NCI-H1694 treated with DMSO at 0.1 percent for 48 hours (cell line): ENCODE measurements at regions not wholly inside any gene's neighbourhood (a gene's known extent, or its start where the extent isn't known, plus 50 kb on each side); places are given as distances from the start of the nearest gene placed in this dataset.

Source experiments
- DNase-seq: peaks from one replicate; lab custom pipeline; 2025; lab: John Stamatoyannopoulos, UW

GRCh38 chr5:57334475-57334874 lies 148.1 kb downstream of the ACTBL2 start:
- DNase-seq = no peak

- no peak for DNase-seq
These were observed 150.2 kb downstream of the ACTBL2 start for GRCh38 chr5:57332361-57332760.

- DNase-seq = no peak
These were observed 153.9 kb downstream of the GPBP1 start for GRCh38 chr5:57327561-57328367.

- no peak for DNase-seq
These were observed 152.0 kb downstream of the GPBP1 start for GRCh38 chr5:57325678-57326397.

GRCh38 chr5:57324861-57325260 lies 151.0 kb downstream of the GPBP1 start:
- DNase-seq = no peak

- no peak for DNase-seq
These were observed 150.3 kb downstream of the GPBP1 start for GRCh38 chr5:57324181-57324580.

- no peak for DNase-seq
These were observed 146.7 kb downstream of the GPBP1 start for GRCh38 chr5:57320582-57320981.

- no peak for DNase-seq
These were observed 145.8 kb downstream of the GPBP1 start for GRCh38 chr5:57319628-57320027.

GRCh38 chr5:57318251-57318650 lies 144.4 kb downstream of the GPBP1 start:
- no peak for DNase-seq

- DNase-seq = no peak
These were observed 143.5 kb downstream of the GPBP1 start for GRCh38 chr5:57317341-57317740.

GRCh38 chr5:57316798-57317327 lies 143.0 kb downstream of the GPBP1 start:
- DNase-seq = no peak

- no peak for DNase-seq
These were observed 142.1 kb downstream of the GPBP1 start for GRCh38 chr5:57315941-57316340.
